OCI-LY7 (cell line): ENCODE measurements at regions not wholly inside any gene's neighbourhood (a gene's known extent, or its start where the extent isn't known, plus 50 kb on each side); places are given as distances from the start of the nearest gene placed in this dataset.

Experiments
- BruUV-seq: library from RNA; stranded (reverse); fragments of 400-500 nt; replicated peaks from 2 replicates; lab custom pipeline; 2021; lab: Mats Ljungman, UMichigan
- CTCF ChIA-PET: fragments of 300-600 bp; sonication (Branson Sonifier 250); formaldehyde crosslinking; loops from one replicate; lab custom pipeline; 2022; ENCODE audit warnings: antibody characterized with exemption; ENCODE audit not compliant: unreplicated experiment; lab: Charles Lee
- POLR2A ChIA-PET: fragments of 300-600 bp; sonication (Branson Sonifier 250); formaldehyde crosslinking; loops from one replicate; lab custom pipeline; 2022; ENCODE audit warnings: antibody characterized with exemption; lab: Charles Lee
- DNase-seq: peaks from one replicate; pipeline ENCODE4 v3.0.0-alpha.2; 2015; ENCODE audit warnings: low spot score
- H2AFZ ChIP-seq: fragments of 200-600 bp; sonication (generic), shearing (Covaris generic); 2 replicates; pipeline ENCODE4 v1.6.1; 2014; ENCODE audit warnings: mild to moderate bottlenecking, antibody characterized with exemption, low read length, moderate library complexity
- H3K27ac ChIP-seq: fragments of 200-600 bp; sonication (generic); 2 replicates; pipeline ENCODE4 v1.5.1; 2014; ENCODE audit warnings: mixed run types, low read depth, mild to moderate bottlenecking, moderate library complexity, low read length, inconsistent platforms; ENCODE audit not compliant: poor library complexity, severe bottlenecking
- H3K36me3 ChIP-seq: fragments of 200-600 bp; sonication (generic); 2 replicates; pipeline ENCODE4 v1.6.1; 2014; ENCODE audit warnings: mild to moderate bottlenecking, antibody characterized with exemption, low read length, moderate library complexity, mixed read lengths; ENCODE audit not compliant: insufficient read depth
- H3K4me1 ChIP-seq: fragments of 200-600 bp; sonication (generic); 2 replicates; pipeline ENCODE4 v1.5.1; 2014; ENCODE audit warnings: mild to moderate bottlenecking, low read length; ENCODE audit not compliant: insufficient read depth, poor library complexity, severe bottlenecking
- H3K4me2 ChIP-seq: fragments of 200-600 bp; sonication (generic); 2 replicates; pipeline ENCODE4 v1.6.1; 2014; ENCODE audit warnings: mild to moderate bottlenecking, low read length
- H3K4me3 ChIP-seq: fragments of 200-600 bp; sonication (generic); 2 replicates; pipeline ENCODE4 v1.5.1; 2014; ENCODE audit warnings: mild to moderate bottlenecking, low read depth, low read length; ENCODE audit not compliant: poor library complexity, severe bottlenecking
- H3K79me2 ChIP-seq: fragments of 200-600 bp; sonication (generic); 2 replicates; pipeline ENCODE4 v1.6.1; 2016; ENCODE audit warnings: low read depth, mild to moderate bottlenecking, low read length, moderate library complexity, mixed read lengths; ENCODE audit not compliant: insufficient read depth
- H3K9me2 ChIP-seq: fragments of 200-600 bp; sonication (generic); 2 replicates; pipeline ENCODE4 v1.6.1; 2016; ENCODE audit warnings: mild to moderate bottlenecking, low read length, mixed read lengths; ENCODE audit not compliant: insufficient read depth
- H3K9me3 ChIP-seq: fragments of 200-600 bp; sonication (generic); 2 replicates; pipeline ENCODE4 v1.6.1; 2014; ENCODE audit warnings: mild to moderate bottlenecking, mixed run types, low read length, mixed read lengths
- H4K20me1 ChIP-seq: fragments of 200-600 bp; sonication (generic); 2 replicates; pipeline ENCODE4 v1.6.1; 2014; ENCODE audit warnings: mild to moderate bottlenecking, antibody characterized with exemption, low read length, moderate library complexity, mixed read lengths; ENCODE audit not compliant: insufficient read depth
- EZH2phosphoT487 ChIP-seq: fragments of 200-600 bp; sonication (generic); IDR thresholded peaks from 2 replicates; pipeline ENCODE4 v1.6.1; 2018; ENCODE audit warnings: low read depth, borderline replicate concordance, mild to moderate bottlenecking, mixed run types, antibody characterized with exemption, low read length, moderate library complexity, mixed read lengths
- intact Hi-C: fragments of 100-400 bp; cut with micrococcal nuclease; formaldehyde crosslinking; loops from one replicate; pipeline ENCODE4 v1.10.0; 2022; ENCODE audit not compliant: unreplicated experiment
- TF ChIP-seq, protein P1 (sequence below): fragments of 200-600 bp; sonication (generic); conservative IDR thresholded peaks from 2 replicates; pipeline ENCODE4 v1.5.1; 2014; ENCODE audit warnings: mild to moderate bottlenecking, antibody characterized with exemption, low read length, moderate library complexity, mixed read lengths

DNA sequence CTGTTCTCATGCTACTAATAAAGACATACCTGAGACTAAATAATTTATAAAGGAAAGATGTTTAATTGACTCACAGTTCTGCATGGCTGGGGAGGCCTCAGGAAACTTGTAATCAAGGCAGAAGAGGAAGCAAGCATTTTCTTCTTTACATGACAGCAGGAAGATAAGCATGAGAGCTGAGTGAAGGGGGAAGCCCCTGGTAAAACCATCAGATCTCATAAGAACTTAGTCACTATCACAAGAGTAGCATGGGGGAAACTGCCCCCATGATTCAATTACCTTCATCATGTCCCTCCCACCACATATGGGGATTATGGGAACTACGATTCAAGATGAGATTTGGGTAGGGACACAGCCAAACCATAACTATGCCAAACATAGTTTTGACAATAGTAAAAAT, 58.1 kb upstream of the UTY start:
- no peak overlapping the region for H2AFZ ChIP-seq
- intact Hi-C loops = no loop called here
- no peak overlapping the region for H3K4me2 ChIP-seq
- H3K27ac ChIP-seq = no peak overlapping the region
- no peaks in the 10 kb centered on the region for H3K9me3 ChIP-seq
- ChIA-PET POLR2A (no interaction called here), CTCF (no interaction called here)
- no TSS peak for BruUV-seq
- no peak for TF ChIP-seq EZH2phosphoT487
- TF ChIP-seq, protein P1, sequence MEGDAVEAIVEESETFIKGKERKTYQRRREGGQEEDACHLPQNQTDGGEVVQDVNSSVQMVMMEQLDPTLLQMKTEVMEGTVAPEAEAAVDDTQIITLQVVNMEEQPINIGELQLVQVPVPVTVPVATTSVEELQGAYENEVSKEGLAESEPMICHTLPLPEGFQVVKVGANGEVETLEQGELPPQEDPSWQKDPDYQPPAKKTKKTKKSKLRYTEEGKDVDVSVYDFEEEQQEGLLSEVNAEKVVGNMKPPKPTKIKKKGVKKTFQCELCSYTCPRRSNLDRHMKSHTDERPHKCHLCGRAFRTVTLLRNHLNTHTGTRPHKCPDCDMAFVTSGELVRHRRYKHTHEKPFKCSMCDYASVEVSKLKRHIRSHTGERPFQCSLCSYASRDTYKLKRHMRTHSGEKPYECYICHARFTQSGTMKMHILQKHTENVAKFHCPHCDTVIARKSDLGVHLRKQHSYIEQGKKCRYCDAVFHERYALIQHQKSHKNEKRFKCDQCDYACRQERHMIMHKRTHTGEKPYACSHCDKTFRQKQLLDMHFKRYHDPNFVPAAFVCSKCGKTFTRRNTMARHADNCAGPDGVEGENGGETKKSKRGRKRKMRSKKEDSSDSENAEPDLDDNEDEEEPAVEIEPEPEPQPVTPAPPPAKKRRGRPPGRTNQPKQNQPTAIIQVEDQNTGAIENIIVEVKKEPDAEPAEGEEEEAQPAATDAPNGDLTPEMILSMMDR = no peak
- no peak for DNase-seq
- no peak overlapping the region for H3K4me3 ChIP-seq
- no peaks in the 10 kb centered on the region for H3K79me2 ChIP-seq
- no peaks in the 10 kb centered on the region for H3K36me3 ChIP-seq
- no peaks in the 10 kb centered on the region for H3K9me2 ChIP-seq
- no peaks in the 10 kb centered on the region for H3K4me1 ChIP-seq
- no peaks in the 10 kb centered on the region for H4K20me1 ChIP-seq
